ENCODE measurements at regions not wholly inside any gene's neighbourhood (a gene's known extent, or its start where the extent isn't known, plus 50 kb on each side); places are given as distances from the start of the nearest gene placed in this dataset.

DNA sequence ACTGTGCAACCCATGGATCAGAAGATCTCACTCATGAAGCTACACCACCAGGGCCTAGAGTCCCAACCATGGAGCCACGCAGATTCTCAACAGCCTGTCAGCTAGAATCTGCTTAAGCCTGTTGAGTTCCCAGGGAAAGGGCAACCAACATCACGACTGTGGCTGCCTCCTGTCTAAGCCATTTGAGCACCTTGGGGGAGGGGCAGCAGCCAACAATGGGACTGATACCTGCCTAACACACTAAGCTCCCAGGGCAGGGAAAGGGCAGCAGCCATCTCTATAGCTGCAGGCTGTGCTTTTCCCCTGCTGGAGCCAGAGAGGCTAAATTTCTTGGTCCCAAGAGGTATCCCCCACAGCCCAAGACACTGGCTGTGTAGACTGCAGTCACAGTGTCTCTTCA lies 96.5 kb upstream of the TCEAL2 start:
- no peaks in the 10 kb centered on the region for H3K79me1 ChIP-seq (ENCODE audit: insufficient read depth, low read depth, low read length, poor library complexity, severe bottlenecking)
- H3K23ac ChIP-seq (ENCODE audit: insufficient read length, low read depth, low read length): no peak overlapping the region
- no peak overlapping the region for H4K8ac ChIP-seq (replicated peaks; ENCODE audit: insufficient read length, low read depth, low read length)
- no peak overlapping the region for H4K5ac ChIP-seq (ENCODE audit: insufficient read length, low read depth, low read length)
- peaks cover 4 to 29% (median 16%) of the 10 kb centered on the region in 3 experiments; a peak in 6 of 7 replicates for H3K36me3 Mint-ChIP-seq (ENCODE audit: insufficient read depth in 1 of 3, low read depth in 3 of 3)
- H3K4me2 ChIP-seq (ENCODE audit: insufficient read depth, insufficient read length, low read length): no peak overlapping the region
- no peaks in the 10 kb centered on the region for H3K27me3 ChIP-seq (ENCODE audit: insufficient read depth, low read length)
- no CpG with 5 or more reads among the region's 2 CpGs for WGBS (ENCODE audit: extremely low coverage, insufficient read length, low lambda C conversion rate)
- no peak overlapping the region for H4K91ac ChIP-seq (ENCODE audit: insufficient read length, low read depth, low read length)
- no peak overlapping the region for H2BK5ac ChIP-seq (ENCODE audit: insufficient read length, low read length)
- DNase-seq: no peak
- peaks cover 94 to 98% of the 10 kb centered on the region in 2 experiments for H3K9me3 Mint-ChIP-seq
- H3K9ac ChIP-seq (ENCODE audit: extremely low read depth, insufficient read length, low read length): no peak overlapping the region
- H3K4me3 Mint-ChIP-seq: no peak overlapping the region
- no peak overlapping the region for H3K56ac ChIP-seq (ENCODE audit: insufficient read length, low read depth, low read length)
- no peaks in the 10 kb centered on the region for H4K20me1 ChIP-seq (ENCODE audit: control insufficient read depth, insufficient read depth, insufficient read length)
- no peak overlapping the region for H3T11ph ChIP-seq (ENCODE audit: low read length)
- H3K23me2 ChIP-seq (ENCODE audit: insufficient read length, low read depth, low read length, poor library complexity, severe bottlenecking): no peaks in the 10 kb centered on the region
- H2AFZ ChIP-seq (ENCODE audit: low read length): no peak overlapping the region
- no peak overlapping the region for H3K27ac ChIP-seq (ENCODE audit: insufficient read length, low read depth, low read length)
- peaks cover 4% of the 10 kb centered on the region; the same call in 1 of the 2 replicates for H3K27me3 Mint-ChIP-seq (ENCODE audit: low read depth)
- H2BK120ac ChIP-seq (ENCODE audit: low read depth, low read length, poor library complexity, severe bottlenecking): no peak overlapping the region
- peaks cover 36% of the 10 kb centered on the region for H3K9me3 ChIP-seq (ENCODE audit: control insufficient read depth, low read depth, low read length)
- H3K79me2 ChIP-seq (ENCODE audit: insufficient read depth, low read length): no peaks in the 10 kb centered on the region
- H2BK15ac ChIP-seq (ENCODE audit: low read depth, low read length): no peak overlapping the region
- H3K14ac ChIP-seq (ENCODE audit: insufficient read depth, low read length): no peak overlapping the region
- no peak overlapping the region for H2BK20ac ChIP-seq (ENCODE audit: low read depth, low read length, poor library complexity, severe bottlenecking)
- H2AK5ac ChIP-seq (ENCODE audit: insufficient read length, low read length): no peak overlapping the region
- TF ChIP-seq, protein P1, sequence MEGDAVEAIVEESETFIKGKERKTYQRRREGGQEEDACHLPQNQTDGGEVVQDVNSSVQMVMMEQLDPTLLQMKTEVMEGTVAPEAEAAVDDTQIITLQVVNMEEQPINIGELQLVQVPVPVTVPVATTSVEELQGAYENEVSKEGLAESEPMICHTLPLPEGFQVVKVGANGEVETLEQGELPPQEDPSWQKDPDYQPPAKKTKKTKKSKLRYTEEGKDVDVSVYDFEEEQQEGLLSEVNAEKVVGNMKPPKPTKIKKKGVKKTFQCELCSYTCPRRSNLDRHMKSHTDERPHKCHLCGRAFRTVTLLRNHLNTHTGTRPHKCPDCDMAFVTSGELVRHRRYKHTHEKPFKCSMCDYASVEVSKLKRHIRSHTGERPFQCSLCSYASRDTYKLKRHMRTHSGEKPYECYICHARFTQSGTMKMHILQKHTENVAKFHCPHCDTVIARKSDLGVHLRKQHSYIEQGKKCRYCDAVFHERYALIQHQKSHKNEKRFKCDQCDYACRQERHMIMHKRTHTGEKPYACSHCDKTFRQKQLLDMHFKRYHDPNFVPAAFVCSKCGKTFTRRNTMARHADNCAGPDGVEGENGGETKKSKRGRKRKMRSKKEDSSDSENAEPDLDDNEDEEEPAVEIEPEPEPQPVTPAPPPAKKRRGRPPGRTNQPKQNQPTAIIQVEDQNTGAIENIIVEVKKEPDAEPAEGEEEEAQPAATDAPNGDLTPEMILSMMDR (conservative IDR thresholded peaks at IDR 0.05): no peak
- no peaks in the 10 kb centered on the region for H3K4me1 Mint-ChIP-seq
- H3K18ac ChIP-seq (ENCODE audit: insufficient read length, low read depth, low read length): no peak overlapping the region
- H3K4ac ChIP-seq (ENCODE audit: low read depth, low read length): no peak overlapping the region
- H3K4me1 ChIP-seq (ENCODE audit: insufficient read depth, low read length): no peaks in the 10 kb centered on the region
- H3K27ac Mint-ChIP-seq: no peak overlapping the region
- no peak overlapping the region for H2BK12ac ChIP-seq (ENCODE audit: insufficient read length, low read depth, low read length)

Measured in H9 (cell line).